22Rv1 (cell line): ENCODE measurements at regions not wholly inside any gene's neighbourhood (a gene's known extent, or its start where the extent isn't known, plus 50 kb on each side); places are given as distances from the start of the nearest gene placed in this dataset.

Experiments
- H3K27ac ChIP-seq: fragments of 450-650 bp; 2 replicates; pipeline ENCODE4 v1.5.1; 2017
- CTCF ChIP-seq: fragments of 450-650 bp; IDR thresholded peaks from 2 replicates; pipeline ENCODE4 v1.5.1; 2017; ENCODE audit warnings: mild to moderate bottlenecking
- ZFX ChIP-seq: fragments of 450-650 bp; IDR thresholded peaks from 2 replicates; pipeline ENCODE4 v1.6.1; 2017; ENCODE audit warnings: antibody characterized with exemption, borderline replicate concordance

- no peak for TF ChIP-seq ZFX
- TF ChIP-seq CTCF: no peak
- no peak overlapping the region for H3K27ac ChIP-seq
Observed at GRCh38 chr4:134747108-134747805, 545.7 kb upstream of the PABPC4L start.

GRCh38 chr4:134740290-134740689, 538.7 kb upstream of the PABPC4L start:
- H3K27ac ChIP-seq: no peak overlapping the region
- TF ChIP-seq CTCF (no peak), ZFX (no peak)

- TF ChIP-seq CTCF: no peak
- TF ChIP-seq ZFX: no peak
- no peak overlapping the region for H3K27ac ChIP-seq
Observed at GRCh38 chr4:134735901-134736300, 534.3 kb upstream of the PABPC4L start.

GRCh38 chr4:134727696-134728095, 526.1 kb upstream of the PABPC4L start:
- TF ChIP-seq CTCF: no peak
- no peak overlapping the region for H3K27ac ChIP-seq

- no peak for TF ChIP-seq CTCF
- TF ChIP-seq ZFX: no peak
- no peak overlapping the region for H3K27ac ChIP-seq
Observed at GRCh38 chr4:134722306-134722705, 520.7 kb upstream of the PABPC4L start.

- TF ChIP-seq CTCF: no peak
- TF ChIP-seq ZFX: no peak
- H3K27ac ChIP-seq: no peak overlapping the region
Observed at GRCh38 chr4:134720030-134720429, 518.4 kb upstream of the PABPC4L start.

GRCh38 chr4:134708616-134709015, 507.0 kb upstream of the PABPC4L start:
- TF ChIP-seq CTCF: no peak
- H3K27ac ChIP-seq: no peak overlapping the region
